RCC 7860 (cell line): ENCODE measurements at regions not wholly inside any gene's neighbourhood (a gene's known extent, or its start where the extent isn't known, plus 50 kb on each side); places are given as distances from the start of the nearest gene placed in this dataset.

ENCODE experiments used
- DNase-seq: peaks from one replicate; pipeline ENCODE4 v3.0.0-alpha.2; 2015; ENCODE audit warnings: low spot score
- FAIRE-seq: peaks from 2 replicates; lab custom pipeline; 2012; peaks lifted over from hg19 to GRCh38; lab: Jason Lieb, UNC

DNA sequence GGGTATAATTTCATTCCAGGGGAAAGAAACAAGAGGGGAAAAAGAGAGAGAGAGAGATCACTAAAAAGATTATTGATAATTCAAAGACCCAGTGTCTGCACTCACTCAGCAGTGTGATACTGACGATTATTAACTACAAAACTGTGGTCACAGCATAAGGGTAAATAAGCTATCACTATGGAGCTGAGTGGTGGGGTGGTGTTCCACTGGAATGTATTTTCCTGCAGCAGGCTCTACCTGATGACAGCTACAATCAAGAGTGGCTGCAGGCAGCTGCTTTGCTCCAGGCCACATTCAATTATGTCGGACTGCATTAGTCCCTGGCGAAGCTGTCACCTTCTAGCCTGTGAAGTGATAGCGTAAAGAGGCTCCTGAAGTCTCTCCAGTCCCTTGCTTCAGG, 122.2 kb upstream of the TFAP2D start:
- FAIRE-seq (no peak), DNase-seq (no peak)

DNA sequence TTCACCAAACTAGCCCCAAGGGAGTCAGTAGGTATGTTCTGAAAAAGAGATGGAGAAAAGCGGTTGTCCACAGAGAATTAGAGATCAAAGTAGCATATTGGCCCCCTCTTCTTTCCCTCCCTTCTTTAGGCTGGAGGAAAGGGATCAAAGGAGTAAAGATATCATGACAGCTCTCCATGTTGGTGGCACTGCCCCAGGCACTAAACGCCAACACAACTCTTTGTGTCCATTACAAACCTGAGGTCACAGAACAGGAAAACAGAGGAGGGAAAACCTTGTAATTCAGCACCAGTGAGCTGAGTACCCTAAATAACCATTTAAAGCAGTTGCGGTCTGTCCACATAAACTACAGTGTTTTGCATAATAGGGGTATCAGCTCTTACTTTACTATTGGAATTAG, 113.0 kb upstream of the TFAP2D start:
- FAIRE-seq = no peak
- DNase-seq = no peak

DNA sequence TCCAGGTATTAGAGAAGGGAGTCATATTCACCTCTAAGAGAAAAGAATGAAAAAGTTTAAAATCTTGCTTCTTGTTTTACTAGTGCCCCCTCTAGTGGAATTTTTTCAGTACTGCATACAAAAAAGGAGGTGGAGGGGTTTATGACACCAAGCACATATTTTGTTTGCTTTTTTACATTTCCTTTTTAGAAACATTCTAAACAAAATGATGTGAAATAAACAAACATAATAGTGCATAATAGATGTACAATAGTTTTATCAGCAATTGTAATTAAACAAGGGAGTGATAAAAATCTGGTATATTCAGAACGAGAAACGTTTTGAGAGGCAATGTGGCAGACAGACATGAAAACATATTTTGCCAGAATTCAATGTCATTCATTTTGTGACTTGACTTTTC, 111.0 kb upstream of the TFAP2D start:
- DNase-seq (no peak), FAIRE-seq (peak; percentile 31)

DNA sequence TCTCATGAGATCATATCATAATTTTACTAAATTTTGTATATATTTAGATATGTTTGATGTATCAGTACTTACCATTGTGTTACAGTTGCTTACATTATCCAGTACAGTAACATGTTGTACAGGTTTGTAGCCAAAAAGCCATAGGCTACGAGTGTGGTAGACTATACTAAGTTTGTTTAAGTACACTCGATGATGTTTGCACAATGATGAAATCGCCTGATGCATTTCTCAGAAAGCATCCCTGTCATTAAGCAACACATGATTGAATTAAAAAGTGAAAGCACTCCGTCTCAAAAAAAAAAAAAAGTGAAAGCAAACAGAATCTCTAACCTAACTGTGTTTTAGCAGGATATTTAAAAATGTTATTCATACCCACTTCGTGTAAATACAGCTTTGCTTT, 104.9 kb upstream of the TFAP2D start:
- no peak for DNase-seq
- FAIRE-seq = no peak

DNA sequence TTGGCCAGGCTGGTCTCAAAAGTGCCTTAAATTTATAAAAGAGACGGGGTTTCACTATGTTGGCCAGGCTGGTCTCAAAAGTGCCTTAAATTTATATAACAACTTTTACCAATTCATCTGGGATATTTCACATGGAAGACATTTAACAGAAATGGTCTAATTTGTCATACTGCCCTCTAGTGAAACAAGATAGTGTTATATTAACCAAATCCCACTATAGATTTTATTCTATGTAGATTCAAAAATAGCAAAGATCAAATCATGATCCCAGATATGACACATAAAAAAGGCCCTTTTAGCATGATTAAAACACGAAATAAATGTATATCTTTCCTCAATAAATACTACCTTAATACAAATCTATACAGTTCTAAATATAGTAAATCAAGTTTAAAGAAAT, 102.8 kb upstream of the TFAP2D start:
- FAIRE-seq (no peak), DNase-seq (no peak)

DNA sequence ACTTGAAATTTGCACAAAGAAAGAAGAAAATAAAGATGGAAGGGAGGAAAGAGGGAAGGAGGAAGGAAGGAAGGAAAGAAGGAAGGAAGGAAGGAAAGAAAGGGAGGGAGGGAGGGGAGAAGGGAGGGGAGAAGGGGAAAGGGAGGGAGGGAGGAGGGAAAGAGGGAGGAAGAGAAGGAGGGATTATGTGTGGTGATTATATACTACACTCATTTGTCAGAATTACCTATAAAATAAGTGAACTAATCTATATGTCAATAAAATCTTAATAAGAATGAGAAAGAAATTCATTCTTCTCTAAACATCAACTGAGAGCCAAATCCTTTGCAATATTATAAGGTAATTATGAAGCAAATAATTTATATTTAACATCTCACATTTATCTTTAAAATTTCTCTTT, 77.9 kb upstream of the TFAP2D start:
- DNase-seq (no peak), FAIRE-seq (no peak)

DNA sequence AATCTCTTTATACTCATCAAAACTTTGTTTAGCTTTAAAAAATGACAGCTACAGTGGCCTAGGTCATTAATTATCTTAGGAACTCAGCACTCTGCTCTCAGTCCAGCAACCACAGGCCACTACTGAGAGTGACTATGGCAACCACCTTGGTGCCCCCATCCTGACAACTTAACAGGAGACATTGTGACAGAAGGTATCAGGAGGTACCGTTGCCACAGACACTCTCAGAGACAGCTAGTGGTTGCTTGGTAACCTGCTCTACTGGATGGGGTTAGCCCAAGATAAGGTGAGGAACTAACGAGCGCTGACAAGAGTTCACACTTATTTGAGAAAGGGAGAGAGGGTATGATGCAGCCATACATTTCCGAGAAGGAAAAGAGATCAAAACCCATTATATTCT, 76.1 kb upstream of the TFAP2D start:
- no peak for FAIRE-seq
- DNase-seq = no peak

DNA sequence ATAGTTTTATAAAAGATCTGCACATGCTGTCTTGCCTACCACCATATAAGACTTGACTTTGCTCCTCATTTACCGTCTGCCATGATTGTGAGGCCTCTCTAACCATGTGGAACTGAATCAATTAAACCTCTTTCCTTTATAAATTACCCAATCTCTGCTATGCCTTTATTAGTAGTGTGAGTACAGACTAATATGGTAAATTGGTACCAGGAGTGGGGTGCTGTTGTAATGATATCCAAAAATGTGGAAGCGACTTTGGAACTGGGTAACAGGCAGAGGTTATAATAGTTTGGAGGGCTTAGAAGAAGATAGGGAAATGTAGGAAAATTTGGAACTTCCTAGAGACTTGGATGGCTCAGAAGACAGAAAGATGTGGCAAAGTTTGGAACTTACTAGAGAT, 64.2 kb upstream of the TFAP2D start:
- DNase-seq (no peak), FAIRE-seq (no peak)

DNA sequence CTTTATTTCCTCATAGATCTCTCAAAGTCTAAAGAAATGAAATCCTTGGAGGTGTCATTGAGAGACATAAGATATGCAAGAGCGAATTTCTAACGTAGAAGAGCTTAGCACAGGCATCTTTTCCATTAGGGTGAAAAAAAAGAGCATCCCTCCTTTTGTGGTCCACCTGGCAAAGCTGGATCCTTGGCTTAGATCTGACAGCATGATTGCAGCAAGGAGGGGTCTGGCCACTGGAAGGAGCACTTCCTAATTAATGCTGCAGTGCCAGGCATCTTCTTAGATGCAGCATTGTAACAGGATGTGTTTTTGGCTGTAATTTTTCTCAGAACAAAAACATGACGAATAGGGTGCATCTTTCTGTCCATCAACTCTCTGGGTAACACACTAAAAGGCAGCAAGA, 60.1 kb upstream of the TFAP2D start:
- DNase-seq (no peak), FAIRE-seq (no peak)

DNA sequence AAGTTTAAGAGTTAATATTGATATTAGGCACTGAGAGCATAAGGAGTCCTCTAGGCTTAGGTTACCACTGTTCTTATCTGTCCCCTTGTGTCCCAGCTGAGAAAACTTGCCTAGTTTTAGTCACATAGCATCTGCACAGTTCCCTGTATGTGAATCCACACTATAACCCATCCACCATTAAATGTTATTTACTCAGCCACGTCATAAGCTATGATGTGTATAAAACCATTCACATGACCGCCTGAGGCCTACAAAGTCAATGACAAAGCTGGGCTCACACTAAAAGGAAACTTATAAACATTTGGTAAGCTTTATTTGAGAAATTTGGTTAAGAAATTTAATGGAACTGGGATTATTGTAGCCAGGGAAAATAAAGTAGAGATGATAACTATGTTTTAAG, 59.2 kb upstream of the TFAP2D start:
- FAIRE-seq (no peak), DNase-seq (no peak)

DNA sequence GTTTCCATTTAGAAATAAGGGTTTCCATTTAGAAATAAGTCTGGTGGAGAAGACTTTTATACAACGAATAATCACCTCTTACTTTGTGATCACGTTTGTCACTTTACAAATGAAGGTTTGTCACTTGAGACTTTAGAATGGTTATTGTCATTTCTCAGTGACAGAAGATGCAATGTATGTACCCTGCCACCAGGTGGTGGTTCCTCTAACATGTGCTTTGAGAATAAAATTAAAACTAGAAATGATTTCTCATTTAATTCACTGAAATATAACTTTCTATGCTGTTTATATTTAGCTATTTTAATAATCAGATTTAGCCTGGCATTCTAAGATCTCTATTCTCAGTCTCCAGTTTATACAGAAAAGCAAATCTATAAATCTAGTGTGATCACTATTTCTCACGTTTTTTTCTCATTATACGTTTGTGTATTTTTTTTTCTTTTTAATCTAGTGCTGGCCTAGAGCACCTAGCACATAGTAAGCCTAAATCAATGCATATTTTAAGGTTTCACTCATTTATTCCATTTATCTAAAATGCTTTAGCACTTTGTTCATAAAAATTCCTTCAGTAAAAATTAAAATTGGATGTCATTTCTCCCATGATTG, 57.4 kb upstream of the TFAP2D start:
- no peak for FAIRE-seq
- DNase-seq = no peak

DNA sequence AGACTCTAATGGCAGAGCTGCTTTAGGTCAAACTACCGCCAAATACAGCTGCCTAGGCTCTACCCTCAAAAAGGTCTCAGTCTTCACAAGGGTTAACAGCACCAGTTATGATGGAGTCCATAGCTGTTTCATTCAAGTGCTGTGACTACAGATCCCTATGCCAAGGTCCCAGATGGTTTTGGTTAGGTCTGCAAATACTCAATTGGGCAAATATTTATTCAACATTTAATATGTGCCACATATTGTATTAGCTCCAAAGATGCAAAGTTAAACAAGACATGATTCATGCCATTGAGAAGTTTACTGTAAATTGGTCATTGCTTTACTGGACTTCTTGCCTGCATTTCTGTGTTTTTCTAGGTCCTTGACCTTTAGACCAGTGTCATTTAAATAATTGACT, 55.8 kb upstream of the TFAP2D start:
- FAIRE-seq (no peak), DNase-seq (no peak)

DNA sequence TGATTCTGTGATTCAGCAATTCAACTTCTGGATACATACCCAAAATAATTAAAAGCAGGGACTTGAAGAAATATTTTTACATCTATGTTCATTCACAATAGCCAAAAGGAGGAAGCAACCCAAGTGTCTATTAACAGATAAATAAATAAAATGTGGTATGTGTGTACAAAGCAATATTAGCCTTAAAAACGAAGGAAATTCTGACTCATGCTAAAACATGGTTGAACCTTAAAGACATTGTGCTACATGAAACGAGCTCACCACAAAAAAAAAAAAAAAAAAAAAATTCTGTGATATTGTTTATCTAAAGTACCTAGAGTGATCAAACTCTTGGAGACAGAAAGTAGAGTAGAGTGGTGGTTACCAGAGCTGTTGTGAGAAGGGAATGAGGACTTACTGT, 54.8 kb upstream of the TFAP2D start:
- no peak for FAIRE-seq

DNA sequence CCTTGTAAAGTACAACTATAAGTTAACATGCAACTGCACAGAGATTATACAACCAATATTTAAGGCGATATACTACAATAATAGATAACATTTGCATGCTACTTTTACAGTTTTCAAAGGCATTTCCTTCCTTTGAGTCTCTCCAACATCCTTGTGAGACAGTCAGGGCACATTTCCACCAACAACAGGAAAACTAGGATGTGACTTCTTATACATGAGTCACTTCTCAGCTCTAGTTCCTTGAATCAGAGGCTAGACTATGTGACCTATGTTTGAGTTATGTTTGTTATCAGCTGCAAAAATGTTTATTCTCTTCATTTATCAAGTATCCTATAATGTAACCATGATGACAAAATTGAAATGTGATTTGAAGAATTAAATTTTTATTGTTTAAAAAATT, 51.7 kb upstream of the TFAP2D start:
- DNase-seq (no peak), FAIRE-seq (no peak)

More for the DNA sequence above, 54.8 kb upstream of the TFAP2D start:
- DNase-seq = no peak
